SK-N-SH treated with all-trans-retinoic acid at 6 μM for 48 hours (cell line): ENCODE measurements at regions not wholly inside any gene's neighbourhood (a gene's known extent, or its start where the extent isn't known, plus 50 kb on each side); places are given as distances from the start of the nearest gene placed in this dataset.

ENCODE experiments used
- ATAC-seq: fragments of 200-7000 bp; cut with Tn5 transposase; 3 replicates; pipeline ENCODE4 v1.9.1; 2020; ENCODE audit warnings: mild to moderate bottlenecking, moderate library complexity
- BACH2 ChIP-seq: fragments of 250-450 bp; sonication (Bioruptor Pico); IDR thresholded peaks from 2 replicates; pipeline ENCODE4 v1.9.0; 2021; ENCODE audit warnings: mild to moderate bottlenecking, borderline replicate concordance
- CSDC2 ChIP-seq: fragments of 250-450 bp; sonication (Bioruptor Pico); IDR thresholded peaks from 2 replicates; pipeline ENCODE4 v1.5.0; 2020; ENCODE audit warnings: mild to moderate bottlenecking, moderate library complexity
- ESRRG ChIP-seq: fragments of 250-450 bp; sonication (Bioruptor Pico); IDR thresholded peaks from 2 replicates; pipeline ENCODE4 v1.6.1; 2021; ENCODE audit warnings: mild to moderate bottlenecking
- GLIS3 ChIP-seq: fragments of 250-450 bp; sonication (Bioruptor Pico); IDR thresholded peaks from 2 replicates; pipeline ENCODE4 v1.5.0; 2020; ENCODE audit warnings: mild to moderate bottlenecking, moderate library complexity
- ISL1 ChIP-seq: fragments of 250-450 bp; sonication (Bioruptor Pico); IDR thresholded peaks from 2 replicates; pipeline ENCODE4 v2.1.2; 2022; ENCODE audit warnings: mild to moderate bottlenecking, moderate library complexity
- PPARA ChIP-seq: fragments of 250-450 bp; sonication (Bioruptor Pico); IDR thresholded peaks from 2 replicates; pipeline ENCODE4 v1.5.0; 2020; ENCODE audit warnings: mild to moderate bottlenecking, borderline replicate concordance
- RARB ChIP-seq: fragments of 250-450 bp; sonication (Bioruptor Pico); IDR thresholded peaks from 2 replicates; pipeline ENCODE4 v1.8.0; 2021; ENCODE audit warnings: mild to moderate bottlenecking, moderate library complexity
- SNAI2 ChIP-seq: fragments of 250-450 bp; sonication (Bioruptor Pico); IDR thresholded peaks from 2 replicates; pipeline ENCODE4 v1.5.0; 2020; ENCODE audit warnings: mild to moderate bottlenecking, moderate library complexity
- TCF4 ChIP-seq: fragments of 250-450 bp; sonication (Bioruptor Pico); IDR thresholded peaks from 2 replicates; pipeline ENCODE4 v1.8.0; 2021; ENCODE audit warnings: mild to moderate bottlenecking, moderate library complexity, borderline replicate concordance
- TOX ChIP-seq: fragments of 250-450 bp; sonication (Bioruptor Pico); IDR thresholded peaks from 2 replicates; pipeline ENCODE4 v1.8.0; 2021; ENCODE audit warnings: mild to moderate bottlenecking, moderate library complexity, borderline replicate concordance
- ZC3H10 ChIP-seq: fragments of 250-450 bp; sonication (Bioruptor Pico); IDR thresholded peaks from 2 replicates; pipeline ENCODE4 v1.5.1; 2021; ENCODE audit warnings: mild to moderate bottlenecking, moderate library complexity
- ZFP3 ChIP-seq: fragments of 250-450 bp; sonication (Bioruptor Pico); IDR thresholded peaks from 2 replicates; pipeline ENCODE4 v1.5.0; 2020; ENCODE audit warnings: mild to moderate bottlenecking, moderate library complexity
- ZNF565 ChIP-seq: fragments of 450-650 bp; formaldehyde crosslinking; conservative IDR thresholded peaks from 2 replicates; pipeline ENCODE4 v1.5.0; 2020; ENCODE audit warnings: low read depth, mild to moderate bottlenecking, moderate library complexity
- ZNF70 ChIP-seq: fragments of 450-650 bp; formaldehyde crosslinking; IDR thresholded peaks from 2 replicates; pipeline ENCODE4 v1.5.0; 2020; ENCODE audit warnings: mild to moderate bottlenecking, moderate library complexity
- ZNF8 ChIP-seq: fragments of 450-650 bp; formaldehyde crosslinking; IDR thresholded peaks from 2 replicates; pipeline ENCODE4 v1.5.0; 2020; ENCODE audit warnings: mild to moderate bottlenecking, moderate library complexity
- TF ChIP-seq, protein P1 (sequence below): fragments of 250-450 bp; sonication (Bioruptor Pico); IDR thresholded peaks from 2 replicates; pipeline ENCODE4 v1.5.1; 2021; ENCODE audit warnings: mild to moderate bottlenecking, moderate library complexity
- TF ChIP-seq, protein P2 (sequence below): fragments of 250-450 bp; sonication (Bioruptor Pico); IDR thresholded peaks from 2 replicates; pipeline ENCODE4 v1.8.0; 2021; ENCODE audit warnings: low read depth, mild to moderate bottlenecking, moderate library complexity, borderline replicate concordance
- TF ChIP-seq, protein P3 (sequence below): fragments of 250-450 bp; sonication (Bioruptor Pico); IDR thresholded peaks from 2 replicates; pipeline ENCODE4 v1.5.1; 2020; ENCODE audit warnings: low read depth, mild to moderate bottlenecking, moderate library complexity
- TF ChIP-seq, protein P4 (sequence below): fragments of 250-450 bp; sonication (Bioruptor Pico); IDR thresholded peaks from 2 replicates; pipeline ENCODE4 v1.8.0; 2020; ENCODE audit warnings: mild to moderate bottlenecking, moderate library complexity, borderline replicate concordance
- TF ChIP-seq, protein P5 (sequence below): fragments of 250-450 bp; sonication (Bioruptor Pico); IDR thresholded peaks from 2 replicates; pipeline ENCODE4 v1.5.0; 2020; ENCODE audit warnings: mild to moderate bottlenecking, moderate library complexity

DNA sequence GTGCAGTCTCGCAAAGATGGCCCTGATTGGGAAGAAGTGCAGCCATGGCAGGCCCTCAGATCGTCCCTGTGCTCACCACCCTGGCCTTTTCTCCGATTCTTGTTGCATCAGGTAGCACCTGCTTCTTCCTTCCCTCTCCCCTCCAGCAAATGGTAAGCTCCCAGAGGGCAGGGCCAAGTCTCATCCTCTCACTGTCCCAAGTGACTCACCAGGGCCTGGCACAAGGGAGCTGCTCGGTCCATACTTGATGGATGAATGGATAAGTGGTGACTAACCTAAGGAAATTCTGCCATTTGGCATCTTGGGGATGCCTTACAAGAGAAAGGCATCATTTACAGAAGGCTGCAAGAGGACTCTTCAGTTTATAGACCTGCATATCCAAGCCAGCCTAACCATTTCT, 84.9 kb downstream of the ZIC5 start:
- ATAC-seq: no peak
- TF ChIP-seq, protein P1, sequence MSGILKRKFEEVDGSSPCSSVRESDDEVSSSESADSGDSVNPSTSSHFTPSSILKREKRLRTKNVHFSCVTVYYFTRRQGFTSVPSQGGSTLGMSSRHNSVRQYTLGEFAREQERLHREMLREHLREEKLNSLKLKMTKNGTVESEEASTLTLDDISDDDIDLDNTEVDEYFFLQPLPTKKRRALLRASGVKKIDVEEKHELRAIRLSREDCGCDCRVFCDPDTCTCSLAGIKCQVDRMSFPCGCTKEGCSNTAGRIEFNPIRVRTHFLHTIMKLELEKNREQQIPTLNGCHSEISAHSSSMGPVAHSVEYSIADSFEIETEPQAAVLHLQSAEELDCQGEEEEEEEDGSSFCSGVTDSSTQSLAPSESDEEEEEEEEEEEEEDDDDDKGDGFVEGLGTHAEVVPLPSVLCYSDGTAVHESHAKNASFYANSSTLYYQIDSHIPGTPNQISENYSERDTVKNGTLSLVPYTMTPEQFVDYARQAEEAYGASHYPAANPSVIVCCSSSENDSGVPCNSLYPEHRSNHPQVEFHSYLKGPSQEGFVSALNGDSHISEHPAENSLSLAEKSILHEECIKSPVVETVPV: no peak
- TF ChIP-seq ZNF565 (CRISPR knock-in tag) (no peak), TCF4 (CRISPR knock-in tag) (no peak), BACH2 (CRISPR knock-in tag) (no peak), ISL1 (no peak), RARB (CRISPR knock-in tag) (no peak), ZNF8 (CRISPR knock-in tag) (no peak), ZFP3 (no peak)
- TF ChIP-seq, protein P2, sequence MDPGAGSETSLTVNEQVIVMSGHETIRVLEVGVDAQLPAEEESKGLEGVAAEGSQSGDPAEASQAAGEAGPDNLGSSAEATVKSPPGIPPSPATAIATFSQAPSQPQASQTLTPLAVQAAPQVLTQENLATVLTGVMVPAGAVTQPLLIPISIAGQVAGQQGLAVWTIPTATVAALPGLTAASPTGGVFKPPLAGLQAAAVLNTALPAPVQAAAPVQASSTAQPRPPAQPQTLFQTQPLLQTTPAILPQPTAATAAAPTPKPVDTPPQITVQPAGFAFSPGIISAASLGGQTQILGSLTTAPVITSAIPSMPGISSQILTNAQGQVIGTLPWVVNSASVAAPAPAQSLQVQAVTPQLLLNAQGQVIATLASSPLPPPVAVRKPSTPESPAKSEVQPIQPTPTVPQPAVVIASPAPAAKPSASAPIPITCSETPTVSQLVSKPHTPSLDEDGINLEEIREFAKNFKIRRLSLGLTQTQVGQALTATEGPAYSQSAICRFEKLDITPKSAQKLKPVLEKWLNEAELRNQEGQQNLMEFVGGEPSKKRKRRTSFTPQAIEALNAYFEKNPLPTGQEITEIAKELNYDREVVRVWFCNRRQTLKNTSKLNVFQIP (CRISPR knock-in tag): no peak

DNA sequence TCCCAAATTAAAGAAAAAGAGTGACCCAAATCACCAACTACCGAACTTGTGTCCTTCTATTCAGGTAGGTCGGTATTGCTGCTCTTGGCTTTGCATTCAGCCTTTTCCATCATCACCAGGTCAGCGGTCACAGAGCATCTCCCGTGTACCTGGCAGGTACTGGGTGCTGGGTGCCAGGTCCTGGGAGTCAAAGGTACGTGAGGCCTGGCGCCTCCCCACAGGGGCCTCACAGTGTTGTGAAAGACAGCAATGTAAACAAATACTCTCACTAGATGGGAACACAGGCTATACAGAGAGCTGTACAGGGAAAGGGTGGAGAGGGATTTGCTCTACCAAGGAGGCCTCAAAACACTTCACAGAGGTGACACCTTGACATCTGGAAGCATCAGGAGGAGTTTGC, 86.7 kb downstream of the ZIC5 start:
- TF ChIP-seq ZNF70 (CRISPR knock-in tag) (no peak), ZC3H10 (CRISPR knock-in tag) (no peak), GLIS3 (CRISPR knock-in tag) (no peak), SNAI2 (CRISPR knock-in tag) (no peak), CSDC2 (no peak), RARB (CRISPR knock-in tag) (no peak), PPARA (CRISPR knock-in tag) (no peak)
- TF ChIP-seq, protein P1: no peak
- TF ChIP-seq, protein P2 (CRISPR knock-in tag): no peak
- TF ChIP-seq, all 23 proteins: peak for 0
- ATAC-seq: no peak

DNA sequence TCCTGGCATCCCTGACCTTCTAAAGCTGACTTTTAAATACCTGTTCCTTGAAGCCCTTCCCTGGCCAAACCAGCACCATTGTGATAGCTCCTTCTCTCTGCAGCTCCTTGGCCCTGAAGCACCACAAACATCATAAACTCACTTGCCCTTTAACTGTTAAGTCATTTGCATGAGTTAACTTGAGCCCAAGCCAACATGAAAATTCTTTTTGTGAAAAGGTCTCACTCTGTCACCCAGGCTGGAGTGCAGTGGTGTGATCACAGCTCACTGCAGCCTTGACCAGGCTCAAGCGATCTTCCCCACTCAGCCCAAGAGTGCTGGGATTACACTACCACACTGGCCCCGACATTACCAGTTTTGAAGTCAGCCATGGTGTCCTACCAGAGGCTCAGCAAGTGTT, 87.8 kb downstream of the ZIC5 start:
- TF ChIP-seq TOX (CRISPR knock-in tag): no peak
- TF ChIP-seq, protein P2 (CRISPR knock-in tag): no peak
- TF ChIP-seq, protein P3, sequence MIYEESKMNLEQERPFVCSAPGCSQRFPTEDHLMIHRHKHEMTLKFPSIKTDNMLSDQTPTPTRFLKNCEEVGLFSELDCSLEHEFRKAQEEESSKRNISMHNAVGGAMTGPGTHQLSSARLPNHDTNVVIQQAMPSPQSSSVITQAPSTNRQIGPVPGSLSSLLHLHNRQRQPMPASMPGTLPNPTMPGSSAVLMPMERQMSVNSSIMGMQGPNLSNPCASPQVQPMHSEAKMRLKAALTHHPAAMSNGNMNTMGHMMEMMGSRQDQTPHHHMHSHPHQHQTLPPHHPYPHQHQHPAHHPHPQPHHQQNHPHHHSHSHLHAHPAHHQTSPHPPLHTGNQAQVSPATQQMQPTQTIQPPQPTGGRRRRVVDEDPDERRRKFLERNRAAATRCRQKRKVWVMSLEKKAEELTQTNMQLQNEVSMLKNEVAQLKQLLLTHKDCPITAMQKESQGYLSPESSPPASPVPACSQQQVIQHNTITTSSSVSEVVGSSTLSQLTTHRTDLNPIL (CRISPR knock-in tag): no peak
- TF ChIP-seq ZFP3: no peak
- TF ChIP-seq ZNF70 (CRISPR knock-in tag): no peak
- TF ChIP-seq, protein P1: no peak
- TF ChIP-seq, protein P4, sequence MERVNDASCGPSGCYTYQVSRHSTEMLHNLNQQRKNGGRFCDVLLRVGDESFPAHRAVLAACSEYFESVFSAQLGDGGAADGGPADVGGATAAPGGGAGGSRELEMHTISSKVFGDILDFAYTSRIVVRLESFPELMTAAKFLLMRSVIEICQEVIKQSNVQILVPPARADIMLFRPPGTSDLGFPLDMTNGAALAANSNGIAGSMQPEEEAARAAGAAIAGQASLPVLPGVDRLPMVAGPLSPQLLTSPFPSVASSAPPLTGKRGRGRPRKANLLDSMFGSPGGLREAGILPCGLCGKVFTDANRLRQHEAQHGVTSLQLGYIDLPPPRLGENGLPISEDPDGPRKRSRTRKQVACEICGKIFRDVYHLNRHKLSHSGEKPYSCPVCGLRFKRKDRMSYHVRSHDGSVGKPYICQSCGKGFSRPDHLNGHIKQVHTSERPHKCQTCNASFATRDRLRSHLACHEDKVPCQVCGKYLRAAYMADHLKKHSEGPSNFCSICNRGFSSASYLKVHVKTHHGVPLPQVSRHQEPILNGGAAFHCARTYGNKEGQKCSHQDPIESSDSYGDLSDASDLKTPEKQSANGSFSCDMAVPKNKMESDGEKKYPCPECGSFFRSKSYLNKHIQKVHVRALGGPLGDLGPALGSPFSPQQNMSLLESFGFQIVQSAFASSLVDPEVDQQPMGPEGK (CRISPR knock-in tag): no peak
- TF ChIP-seq ESRRG: no peak
- no peak for TF ChIP-seq GLIS3 (CRISPR knock-in tag)
- TF ChIP-seq, protein P5, sequence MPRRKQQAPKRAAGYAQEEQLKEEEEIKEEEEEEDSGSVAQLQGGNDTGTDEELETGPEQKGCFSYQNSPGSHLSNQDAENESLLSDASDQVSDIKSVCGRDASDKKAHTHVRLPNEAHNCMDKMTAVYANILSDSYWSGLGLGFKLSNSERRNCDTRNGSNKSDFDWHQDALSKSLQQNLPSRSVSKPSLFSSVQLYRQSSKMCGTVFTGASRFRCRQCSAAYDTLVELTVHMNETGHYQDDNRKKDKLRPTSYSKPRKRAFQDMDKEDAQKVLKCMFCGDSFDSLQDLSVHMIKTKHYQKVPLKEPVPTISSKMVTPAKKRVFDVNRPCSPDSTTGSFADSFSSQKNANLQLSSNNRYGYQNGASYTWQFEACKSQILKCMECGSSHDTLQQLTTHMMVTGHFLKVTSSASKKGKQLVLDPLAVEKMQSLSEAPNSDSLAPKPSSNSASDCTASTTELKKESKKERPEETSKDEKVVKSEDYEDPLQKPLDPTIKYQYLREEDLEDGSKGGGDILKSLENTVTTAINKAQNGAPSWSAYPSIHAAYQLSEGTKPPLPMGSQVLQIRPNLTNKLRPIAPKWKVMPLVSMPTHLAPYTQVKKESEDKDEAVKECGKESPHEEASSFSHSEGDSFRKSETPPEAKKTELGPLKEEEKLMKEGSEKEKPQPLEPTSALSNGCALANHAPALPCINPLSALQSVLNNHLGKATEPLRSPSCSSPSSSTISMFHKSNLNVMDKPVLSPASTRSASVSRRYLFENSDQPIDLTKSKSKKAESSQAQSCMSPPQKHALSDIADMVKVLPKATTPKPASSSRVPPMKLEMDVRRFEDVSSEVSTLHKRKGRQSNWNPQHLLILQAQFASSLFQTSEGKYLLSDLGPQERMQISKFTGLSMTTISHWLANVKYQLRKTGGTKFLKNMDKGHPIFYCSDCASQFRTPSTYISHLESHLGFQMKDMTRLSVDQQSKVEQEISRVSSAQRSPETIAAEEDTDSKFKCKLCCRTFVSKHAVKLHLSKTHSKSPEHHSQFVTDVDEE (CRISPR knock-in tag): no peak
- TF ChIP-seq ZNF565 (CRISPR knock-in tag): no peak
- TF ChIP-seq, all 23 proteins: peak for 0
- ATAC-seq: no peak
